ENCODE measurements at regions not wholly inside any gene's neighbourhood (a gene's known extent, or its start where the extent isn't known, plus 50 kb on each side); places are given as distances from the start of the nearest gene placed in this dataset.

GRCh38 chr5:173699966-173700365 is 83.5 kb upstream of the BOD1 start:
- no peak overlapping the region for H3K27ac ChIP-seq
- H3K27me3 ChIP-seq: no peaks in the 10 kb centered on the region
- H3K9me3 ChIP-seq: no peaks in the 10 kb centered on the region
- intact Hi-C loops (cut with DNase I): no loop called here
- DNase-seq (no peak), ATAC-seq (no peak)
- no peak for TF ChIP-seq CTCF (IDR thresholded peaks at IDR 0.05)
- H3K4me3 ChIP-seq: no peak overlapping the region
- H3K36me3 ChIP-seq: no peaks in the 10 kb centered on the region
- H3K4me1 ChIP-seq: no peaks in the 10 kb centered on the region

- Histone ChIP-seq H3K4me1 (no peaks in the 10 kb centered on the region), H3K27ac (no peak overlapping the region), H3K9me3 (no peaks in the 10 kb centered on the region), H3K36me3 (no peaks in the 10 kb centered on the region), H3K27me3 (no peaks in the 10 kb centered on the region), H3K4me3 (no peak overlapping the region)
- no peak for TF ChIP-seq CTCF (IDR thresholded peaks at IDR 0.05)
- intact Hi-C loops (cut with DNase I): no loop called here
- ATAC-seq (no peak), DNase-seq (no peak)
These were observed 87.0 kb upstream of the BOD1 start for GRCh38 chr5:173703466-173703865.

- TF ChIP-seq CTCF (IDR thresholded peaks at IDR 0.05): no peak
- H3K27ac ChIP-seq: no peak overlapping the region
- no peak overlapping the region for H3K4me3 ChIP-seq
- no peaks in the 10 kb centered on the region for H3K27me3 ChIP-seq
- no peak for ATAC-seq
- no peaks in the 10 kb centered on the region for H3K4me1 ChIP-seq
- no peak for DNase-seq
- intact Hi-C loops (cut with DNase I): no loop called here
- no peaks in the 10 kb centered on the region for H3K36me3 ChIP-seq
- H3K9me3 ChIP-seq: no peaks in the 10 kb centered on the region
These were observed 88.4 kb upstream of the BOD1 start for GRCh38 chr5:173704615-173705511.

- DNase-seq (no peak), ATAC-seq (no peak)
- Histone ChIP-seq H3K27ac (no peak overlapping the region), H3K4me3 (no peak overlapping the region), H3K27me3 (no peaks in the 10 kb centered on the region), H3K9me3 (no peaks in the 10 kb centered on the region), H3K4me1 (no peaks in the 10 kb centered on the region), H3K36me3 (no peaks in the 10 kb centered on the region)
- intact Hi-C loops (cut with DNase I): no loop called here
- TF ChIP-seq CTCF (IDR thresholded peaks at IDR 0.05): no peak
These were observed 89.1 kb upstream of the BOD1 start for GRCh38 chr5:173705512-173706044.

GRCh38 chr5:173706700-173707099 is 90.2 kb upstream of the BOD1 start:
- H3K27ac ChIP-seq: no peak overlapping the region
- TF ChIP-seq CTCF (IDR thresholded peaks at IDR 0.05): no peak
- intact Hi-C loops (cut with DNase I): no loop called here
- H3K4me1 ChIP-seq: no peaks in the 10 kb centered on the region
- no peak for DNase-seq
- H3K36me3 ChIP-seq: no peaks in the 10 kb centered on the region
- H3K27me3 ChIP-seq: no peaks in the 10 kb centered on the region
- H3K4me3 ChIP-seq: no peak overlapping the region
- ATAC-seq: no peak
- H3K9me3 ChIP-seq: no peaks in the 10 kb centered on the region

All from left lung (tissue), 4 donors.